ENCODE measurements at regions not wholly inside any gene's neighbourhood (a gene's known extent, or its start where the extent isn't known, plus 50 kb on each side); places are given as distances from the start of the nearest gene placed in this dataset.

DNA sequence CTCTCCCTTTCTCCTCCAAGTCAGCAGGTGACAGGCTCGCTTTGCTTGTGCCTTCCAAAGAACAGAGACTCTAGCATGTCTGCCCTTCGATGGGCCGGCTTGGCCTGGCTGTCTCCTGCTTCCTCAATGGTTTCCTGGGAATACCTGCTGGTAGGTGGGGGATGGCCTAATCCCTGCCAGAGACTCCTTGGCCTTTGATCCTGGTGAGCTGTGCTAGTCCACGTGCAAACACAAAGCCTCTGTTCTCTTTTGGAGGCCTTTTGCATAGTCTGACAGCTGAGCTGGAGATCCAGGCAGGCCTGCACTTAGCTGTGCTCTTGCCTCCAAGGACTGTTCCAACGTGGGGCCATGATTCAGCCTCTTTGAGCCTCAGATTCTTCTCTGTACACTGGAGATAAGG, 67.6 kb downstream of the ARL4C start:
- H3K4me3 ChIP-seq (ENCODE audit: low read depth, low read length, poor library complexity, severe bottlenecking) = no peak overlapping the region
- intact Hi-C loops (cut with micrococcal nuclease; ENCODE audit: unreplicated experiment) = no loop called here
- CTCF ChIA-PET = no interaction called here
- H3K9me3 ChIP-seq (ENCODE audit: low read depth, low read length, poor library complexity, severe bottlenecking) = no peaks in the 10 kb centered on the region
- no peaks in the 10 kb centered on the region for H3K4me1 ChIP-seq (ENCODE audit: insufficient read depth, low read length, poor library complexity, severe bottlenecking)
- DNase-seq (ENCODE audit: low spot score) = no peak
- TF ChIP-seq, protein P1, sequence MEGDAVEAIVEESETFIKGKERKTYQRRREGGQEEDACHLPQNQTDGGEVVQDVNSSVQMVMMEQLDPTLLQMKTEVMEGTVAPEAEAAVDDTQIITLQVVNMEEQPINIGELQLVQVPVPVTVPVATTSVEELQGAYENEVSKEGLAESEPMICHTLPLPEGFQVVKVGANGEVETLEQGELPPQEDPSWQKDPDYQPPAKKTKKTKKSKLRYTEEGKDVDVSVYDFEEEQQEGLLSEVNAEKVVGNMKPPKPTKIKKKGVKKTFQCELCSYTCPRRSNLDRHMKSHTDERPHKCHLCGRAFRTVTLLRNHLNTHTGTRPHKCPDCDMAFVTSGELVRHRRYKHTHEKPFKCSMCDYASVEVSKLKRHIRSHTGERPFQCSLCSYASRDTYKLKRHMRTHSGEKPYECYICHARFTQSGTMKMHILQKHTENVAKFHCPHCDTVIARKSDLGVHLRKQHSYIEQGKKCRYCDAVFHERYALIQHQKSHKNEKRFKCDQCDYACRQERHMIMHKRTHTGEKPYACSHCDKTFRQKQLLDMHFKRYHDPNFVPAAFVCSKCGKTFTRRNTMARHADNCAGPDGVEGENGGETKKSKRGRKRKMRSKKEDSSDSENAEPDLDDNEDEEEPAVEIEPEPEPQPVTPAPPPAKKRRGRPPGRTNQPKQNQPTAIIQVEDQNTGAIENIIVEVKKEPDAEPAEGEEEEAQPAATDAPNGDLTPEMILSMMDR (conservative IDR thresholded peaks at IDR 0.05; ENCODE audit: low read depth, low read length) = no peak
- no peak for TF ChIP-seq EZH2 (IDR thresholded peaks at IDR 0.05; ENCODE audit: borderline replicate concordance, low read depth, low read length, poor library complexity, severe bottlenecking)
- no peaks in the 10 kb centered on the region for H3K36me3 ChIP-seq (ENCODE audit: insufficient read depth, low read length, poor library complexity, severe bottlenecking)
- POLR2A ChIA-PET (ENCODE audit: low non-redundant PET) = no interaction called here
- no peaks in the 10 kb centered on the region for H3K27me3 ChIP-seq (replicated peaks; ENCODE audit: insufficient read depth, low read depth, low read length, poor library complexity)
- no peak overlapping the region for H3K27ac ChIP-seq (ENCODE audit: low read depth, low read length, poor library complexity, severe bottlenecking)
- BruUV-seq (replicated peaks) = no TSS peak

DNA sequence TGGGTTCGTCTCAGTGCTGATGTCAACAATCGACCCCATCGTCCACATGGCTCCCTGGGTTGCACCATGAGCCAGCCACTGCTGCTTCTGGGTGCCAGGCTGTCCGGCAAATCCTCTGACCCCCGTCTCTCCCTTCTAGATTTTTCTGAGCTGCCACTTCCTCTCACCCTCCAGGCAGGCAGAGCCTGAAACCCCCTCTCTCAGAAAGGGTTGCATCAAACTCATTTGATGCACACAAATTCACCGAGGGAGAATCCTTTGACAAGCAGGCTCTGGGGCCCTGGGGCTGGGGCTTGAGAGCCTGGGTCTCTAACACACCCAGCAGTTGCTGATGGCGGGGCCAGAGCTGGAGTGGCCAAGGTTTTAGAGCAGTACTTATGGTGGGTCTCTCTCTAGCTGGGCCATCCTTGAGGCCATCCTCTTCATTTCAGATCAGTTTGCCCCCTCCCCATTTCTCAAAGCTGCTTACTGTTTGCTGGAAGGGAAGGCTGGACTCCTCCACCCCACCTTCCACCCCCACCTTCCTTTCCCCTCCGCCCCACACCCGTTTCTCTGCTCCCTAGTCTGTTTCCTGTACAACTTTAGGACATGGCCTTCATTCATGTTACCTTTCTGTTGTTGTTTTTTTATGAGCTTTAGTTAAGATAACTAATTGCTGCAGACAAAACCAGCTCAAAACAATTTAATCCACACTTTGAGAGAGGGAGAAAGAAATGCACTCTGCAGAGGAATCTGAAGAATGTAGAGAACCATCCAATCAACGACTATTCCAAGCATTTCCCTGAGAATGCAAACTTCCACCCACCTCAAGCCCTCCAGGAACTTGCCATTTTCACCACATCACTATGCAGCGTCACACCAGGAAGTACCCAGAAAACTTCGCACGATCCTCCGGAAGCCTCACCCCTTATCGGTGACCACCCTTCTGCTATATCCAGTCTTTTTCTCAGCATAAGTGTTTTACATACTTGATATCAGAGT, 69.5 kb downstream of the ARL4C start:
- H3K4me1 ChIP-seq (ENCODE audit: insufficient read depth, low read length, poor library complexity, severe bottlenecking) = no peaks in the 10 kb centered on the region
- no peaks in the 10 kb centered on the region for H3K9me3 ChIP-seq (ENCODE audit: low read depth, low read length, poor library complexity, severe bottlenecking)
- no peak overlapping the region for H3K27ac ChIP-seq (ENCODE audit: low read depth, low read length, poor library complexity, severe bottlenecking)
- H3K36me3 ChIP-seq (ENCODE audit: insufficient read depth, low read length, poor library complexity, severe bottlenecking) = no peaks in the 10 kb centered on the region
- ChIA-PET CTCF (no interaction called here), POLR2A (ENCODE audit: low non-redundant PET) (no interaction called here)
- H3K4me3 ChIP-seq (ENCODE audit: low read depth, low read length, poor library complexity, severe bottlenecking) = no peak overlapping the region
- peak; percentile 31 for DNase-seq (ENCODE audit: low spot score)
- no peak for TF ChIP-seq EZH2 (IDR thresholded peaks at IDR 0.05; ENCODE audit: borderline replicate concordance, low read depth, low read length, poor library complexity, severe bottlenecking)
- TF ChIP-seq, protein P1 (conservative IDR thresholded peaks at IDR 0.05; ENCODE audit: low read depth, low read length) = no peak
- no peaks in the 10 kb centered on the region for H3K27me3 ChIP-seq (replicated peaks; ENCODE audit: insufficient read depth, low read depth, low read length, poor library complexity)
- no TSS peak for BruUV-seq (replicated peaks)
- intact Hi-C loops (cut with micrococcal nuclease; ENCODE audit: unreplicated experiment) = no loop called here

DNA sequence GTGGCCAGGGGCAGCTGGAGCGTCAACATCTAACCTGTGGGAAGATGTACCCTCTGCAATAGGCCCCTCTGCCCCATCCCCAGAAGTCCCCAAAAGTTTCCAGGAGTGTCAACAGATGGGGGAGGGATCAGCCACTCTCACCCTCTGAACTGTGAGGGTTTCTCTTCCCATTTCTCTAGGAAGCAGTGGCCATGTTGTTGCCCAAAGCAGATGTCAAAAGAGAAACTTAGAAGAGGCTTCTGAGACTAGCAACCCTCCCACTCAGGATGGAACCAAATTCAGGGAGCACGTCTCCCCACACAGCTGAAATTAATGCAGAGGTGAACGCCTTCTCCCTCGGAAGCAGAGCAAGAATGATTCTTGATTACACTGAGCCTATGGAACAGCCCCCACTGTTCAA, 70.3 kb downstream of the ARL4C start:
- no peak for DNase-seq (ENCODE audit: low spot score)
- no peak for TF ChIP-seq EZH2 (IDR thresholded peaks at IDR 0.05; ENCODE audit: borderline replicate concordance, low read depth, low read length, poor library complexity, severe bottlenecking)
- TF ChIP-seq, protein P1 (conservative IDR thresholded peaks at IDR 0.05; ENCODE audit: low read depth, low read length) = no peak
- no TSS peak for BruUV-seq (replicated peaks)
- CTCF ChIA-PET = no interaction called here
- no peaks in the 10 kb centered on the region for H3K9me3 ChIP-seq (ENCODE audit: low read depth, low read length, poor library complexity, severe bottlenecking)
- no peak overlapping the region for H3K4me3 ChIP-seq (ENCODE audit: low read depth, low read length, poor library complexity, severe bottlenecking)
- H3K27ac ChIP-seq (ENCODE audit: low read depth, low read length, poor library complexity, severe bottlenecking) = no peak overlapping the region
- H3K36me3 ChIP-seq (ENCODE audit: insufficient read depth, low read length, poor library complexity, severe bottlenecking) = no peaks in the 10 kb centered on the region
- H3K27me3 ChIP-seq (replicated peaks; ENCODE audit: insufficient read depth, low read depth, low read length, poor library complexity) = no peaks in the 10 kb centered on the region
- POLR2A ChIA-PET (ENCODE audit: low non-redundant PET) = interaction anchor here (0.5 kb wide), 1 partner anchor 1028 kb away, joined by 3 read pairs; no protein-coding TSS in a partner anchor
- no peaks in the 10 kb centered on the region for H3K4me1 ChIP-seq (ENCODE audit: insufficient read depth, low read length, poor library complexity, severe bottlenecking)
- intact Hi-C loops (cut with micrococcal nuclease; ENCODE audit: unreplicated experiment) = no loop called here
